C4-2B (cell line): ENCODE measurements at regions not wholly inside any gene's neighbourhood (a gene's known extent, or its start where the extent isn't known, plus 50 kb on each side); places are given as distances from the start of the nearest gene placed in this dataset.

ENCODE experiments used
- CTCF ChIP-seq: fragments of 450-650 bp; conservative IDR thresholded peaks from 2 replicates; pipeline ENCODE4 v1.5.1; 2017; ENCODE audit warnings: mild to moderate bottlenecking
- ZFX ChIP-seq: fragments of 450-650 bp; IDR thresholded peaks from 2 replicates; pipeline ENCODE4 v1.6.1; 2017

- no peak for TF ChIP-seq CTCF
- no peak for TF ChIP-seq ZFX
These were observed 200.2 kb upstream of the ZNF217 start for GRCh38 chr20:53793783-53794383.
